Activated CD4-positive, alpha-beta T cell treated with anti-CD3 and anti-CD28 coated beads, Interleukin-2, amount 50 U/mL, for 16 hours (primary cell): ENCODE measurements at regions not wholly inside any gene's neighbourhood (a gene's known extent, or its start where the extent isn't known, plus 50 kb on each side); places are given as distances from the start of the nearest gene placed in this dataset.
A peak's percentile ranks its signal among the peaks of the same experiment; 100 is the strongest.
"Not testable (repeated sequence)": the region's sequence is repeated elsewhere in the genome, so short reads cannot be mapped to it uniquely, and the experiment has no call there.

Experiments used
- DNase-seq: peaks from one replicate; pipeline ENCODE4 v3.0.0-alpha.2; 2020

GRCh38 chr9:90132866-90133265 lies 509.8 kb downstream of the DIRAS2 start:
- no peak for DNase-seq

- DNase-seq, result no peak
These were observed 504.8 kb downstream of the DIRAS2 start for GRCh38 chr9:90137801-90138200.

- DNase-seq, result no peak
These were observed 502.3 kb downstream of the DIRAS2 start for GRCh38 chr9:90140131-90140818.

- DNase-seq, result no peak
These were observed 500.9 kb downstream of the DIRAS2 start for GRCh38 chr9:90141723-90142122.

GRCh38 chr9:90142580-90142979 lies 500.0 kb downstream of the DIRAS2 start:
- peak; percentile 38 for DNase-seq

- no peak for DNase-seq
These were observed 495.2 kb downstream of the DIRAS2 start for GRCh38 chr9:90147426-90147825.

GRCh38 chr9:90156318-90156717 lies 486.3 kb downstream of the DIRAS2 start:
- no peak for DNase-seq

GRCh38 chr9:90162326-90162725 lies 480.3 kb downstream of the DIRAS2 start:
- DNase-seq, result no peak

- no peak for DNase-seq
These were observed 479.8 kb downstream of the DIRAS2 start for GRCh38 chr9:90162819-90163218.

- no peak for DNase-seq
These were observed 477.3 kb downstream of the DIRAS2 start for GRCh38 chr9:90165281-90165680.

- DNase-seq, result not testable (repeated sequence)
These were observed 476.2 kb downstream of the DIRAS2 start for GRCh38 chr9:90166374-90166773.

- DNase-seq, result no peak
These were observed 474.7 kb downstream of the DIRAS2 start for GRCh38 chr9:90167914-90168313.

GRCh38 chr9:90169490-90169889 lies 473.1 kb downstream of the DIRAS2 start:
- DNase-seq, result no peak

GRCh38 chr9:90173935-90174334 lies 468.7 kb downstream of the DIRAS2 start:
- DNase-seq, result not testable (repeated sequence)

- DNase-seq, result not testable (repeated sequence)
These were observed 468.3 kb downstream of the DIRAS2 start for GRCh38 chr9:90174346-90174745.

- no peak for DNase-seq
These were observed 467.4 kb downstream of the DIRAS2 start for GRCh38 chr9:90175257-90175656.

- no peak for DNase-seq
These were observed 466.8 kb downstream of the DIRAS2 start for GRCh38 chr9:90175865-90176264.

GRCh38 chr9:90176901-90177300 lies 465.7 kb downstream of the DIRAS2 start:
- DNase-seq, result no peak

GRCh38 chr9:90180381-90180780 lies 462.2 kb downstream of the DIRAS2 start:
- DNase-seq, result no peak

- no peak for DNase-seq
These were observed 454.0 kb downstream of the DIRAS2 start for GRCh38 chr9:90188656-90189055.

- no peak for DNase-seq
These were observed 453.3 kb downstream of the DIRAS2 start for GRCh38 chr9:90189306-90189705.

- not testable (repeated sequence) for DNase-seq
These were observed 450.2 kb downstream of the DIRAS2 start for GRCh38 chr9:90192465-90192864.

- no peak for DNase-seq
These were observed 443.7 kb downstream of the DIRAS2 start for GRCh38 chr9:90198956-90199355.

- DNase-seq, result no peak
These were observed 440.9 kb downstream of the DIRAS2 start for GRCh38 chr9:90201766-90202165.

- DNase-seq, result no peak
These were observed 438.3 kb downstream of the DIRAS2 start for GRCh38 chr9:90204128-90204831.
